Smooth muscle cell (in vitro differentiated cells): ENCODE measurements at regions not wholly inside any gene's neighbourhood (a gene's known extent, or its start where the extent isn't known, plus 50 kb on each side); places are given as distances from the start of the nearest gene placed in this dataset.

Source experiments
- DNase-seq: peaks from one replicate; lab custom pipeline; 2025; ENCODE audit not compliant: unreplicated experiment; lab: John Stamatoyannopoulos, UW
- H2AFZ ChIP-seq: fragments of 200-600 bp; sonication (generic); 2 replicates; pipeline ENCODE4 v1.6.0; 2016; ENCODE audit warnings: antibody characterized with exemption, low read depth, mild to moderate bottlenecking
- H3F3A ChIP-seq: fragments of 200-600 bp; sonication (generic); 2 replicates; pipeline ENCODE4 v1.6.0; 2017; ENCODE audit warnings: antibody characterized with exemption, low read depth
- H3K27ac ChIP-seq: fragments of 200-600 bp; sonication (generic); 2 replicates; pipeline ENCODE4 v1.5.1; 2016; ENCODE audit warnings: low read depth, mild to moderate bottlenecking
- H3K27me3 ChIP-seq: fragments of 200-600 bp; sonication (generic); 2 replicates; pipeline ENCODE4 v1.6.1; 2016; ENCODE audit warnings: low read depth, mild to moderate bottlenecking
- H3K36me3 ChIP-seq: fragments of 200-600 bp; sonication (generic); 2 replicates; pipeline ENCODE4 v1.5.1; 2016; ENCODE audit warnings: low read depth
- H3K4me1 ChIP-seq: fragments of 200-600 bp; sonication (generic); 2 replicates; pipeline ENCODE4 v1.5.1; 2016; ENCODE audit warnings: low read depth
- H3K4me2 ChIP-seq: fragments of 200-600 bp; sonication (generic); 2 replicates; pipeline ENCODE4 v1.6.0; 2016; ENCODE audit warnings: mild to moderate bottlenecking
- H3K4me3 ChIP-seq: fragments of 200-600 bp; sonication (generic); 2 replicates; pipeline ENCODE4 v1.5.1; 2016; ENCODE audit warnings: mild to moderate bottlenecking
- H3K79me2 ChIP-seq: fragments of 200-600 bp; sonication (generic); 2 replicates; pipeline ENCODE4 v1.6.0; 2016; ENCODE audit warnings: low read depth, mild to moderate bottlenecking
- H3K9ac ChIP-seq: fragments of 200-600 bp; sonication (generic); 2 replicates; pipeline ENCODE4 v1.6.0; 2016; ENCODE audit warnings: low read depth
- H3K9me3 ChIP-seq: fragments of 200-600 bp; sonication (generic); replicated peaks from 2 replicates; pipeline ENCODE4 v1.5.1; 2016; ENCODE audit warnings: low read depth
- H4K20me1 ChIP-seq: fragments of 200-600 bp; sonication (generic); 2 replicates; pipeline ENCODE4 v1.6.0; 2016; ENCODE audit warnings: low read depth
- WGBS: methylation state at CpG from one replicate; pipeline ENCODE4 v1.1.7; 2016; ENCODE audit warnings: low lambda C conversion rate; 5-methylcytosine and 5-hydroxymethylcytosine counted together
- TF ChIP-seq, protein P1 (sequence below): fragments of 200-600 bp; sonication (generic); IDR thresholded peaks from 2 replicates; pipeline ENCODE4 v1.5.1; 2017; ENCODE audit warnings: borderline replicate concordance, mild to moderate bottlenecking, antibody characterized with exemption; ENCODE audit not compliant: insufficient read depth, poor library complexity, severe bottlenecking

GRCh38 chr4:189129044-189129694 is 811.5 kb upstream of the FRG1 start:
- H2AFZ ChIP-seq, result no peak overlapping the region
- H3K27ac ChIP-seq, result no peak overlapping the region
- no peaks in the 10 kb centered on the region for H3K79me2 ChIP-seq
- H3K4me2 ChIP-seq, result no peak overlapping the region
- TF ChIP-seq, protein P1, sequence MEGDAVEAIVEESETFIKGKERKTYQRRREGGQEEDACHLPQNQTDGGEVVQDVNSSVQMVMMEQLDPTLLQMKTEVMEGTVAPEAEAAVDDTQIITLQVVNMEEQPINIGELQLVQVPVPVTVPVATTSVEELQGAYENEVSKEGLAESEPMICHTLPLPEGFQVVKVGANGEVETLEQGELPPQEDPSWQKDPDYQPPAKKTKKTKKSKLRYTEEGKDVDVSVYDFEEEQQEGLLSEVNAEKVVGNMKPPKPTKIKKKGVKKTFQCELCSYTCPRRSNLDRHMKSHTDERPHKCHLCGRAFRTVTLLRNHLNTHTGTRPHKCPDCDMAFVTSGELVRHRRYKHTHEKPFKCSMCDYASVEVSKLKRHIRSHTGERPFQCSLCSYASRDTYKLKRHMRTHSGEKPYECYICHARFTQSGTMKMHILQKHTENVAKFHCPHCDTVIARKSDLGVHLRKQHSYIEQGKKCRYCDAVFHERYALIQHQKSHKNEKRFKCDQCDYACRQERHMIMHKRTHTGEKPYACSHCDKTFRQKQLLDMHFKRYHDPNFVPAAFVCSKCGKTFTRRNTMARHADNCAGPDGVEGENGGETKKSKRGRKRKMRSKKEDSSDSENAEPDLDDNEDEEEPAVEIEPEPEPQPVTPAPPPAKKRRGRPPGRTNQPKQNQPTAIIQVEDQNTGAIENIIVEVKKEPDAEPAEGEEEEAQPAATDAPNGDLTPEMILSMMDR, result no peak
- no peaks in the 10 kb centered on the region for H3K9me3 ChIP-seq
- H4K20me1 ChIP-seq, result no peaks in the 10 kb centered on the region
- no peaks in the 10 kb centered on the region for H3F3A ChIP-seq
- WGBS, result 83% methylated on average over 10 of the region's 10 CpGs
- no peaks in the 10 kb centered on the region for H3K27me3 ChIP-seq
- H3K9ac ChIP-seq, result no peak overlapping the region
- DNase-seq, result no peak
- no peaks in the 10 kb centered on the region for H3K4me1 ChIP-seq
- no peaks in the 10 kb centered on the region for H3K36me3 ChIP-seq
- no peak overlapping the region for H3K4me3 ChIP-seq

- no peaks in the 10 kb centered on the region for H3K27me3 ChIP-seq
- no peaks in the 10 kb centered on the region for H3K9me3 ChIP-seq
- H3K4me1 ChIP-seq, result no peaks in the 10 kb centered on the region
- no peaks in the 10 kb centered on the region for H3K36me3 ChIP-seq
- H3K27ac ChIP-seq, result no peak overlapping the region
- H4K20me1 ChIP-seq, result no peaks in the 10 kb centered on the region
- no peaks in the 10 kb centered on the region for H3K79me2 ChIP-seq
- WGBS, result 94% methylated on average over 4 of the region's 4 CpGs
- no peak for DNase-seq
- H3K9ac ChIP-seq, result no peak overlapping the region
- no peak overlapping the region for H2AFZ ChIP-seq
- TF ChIP-seq, protein P1, result no peak
- no peak overlapping the region for H3K4me2 ChIP-seq
- no peak overlapping the region for H3K4me3 ChIP-seq
- no peaks in the 10 kb centered on the region for H3F3A ChIP-seq
Observed at GRCh38 chr4:189131118-189131517, 809.6 kb upstream of the FRG1 start.

DNA sequence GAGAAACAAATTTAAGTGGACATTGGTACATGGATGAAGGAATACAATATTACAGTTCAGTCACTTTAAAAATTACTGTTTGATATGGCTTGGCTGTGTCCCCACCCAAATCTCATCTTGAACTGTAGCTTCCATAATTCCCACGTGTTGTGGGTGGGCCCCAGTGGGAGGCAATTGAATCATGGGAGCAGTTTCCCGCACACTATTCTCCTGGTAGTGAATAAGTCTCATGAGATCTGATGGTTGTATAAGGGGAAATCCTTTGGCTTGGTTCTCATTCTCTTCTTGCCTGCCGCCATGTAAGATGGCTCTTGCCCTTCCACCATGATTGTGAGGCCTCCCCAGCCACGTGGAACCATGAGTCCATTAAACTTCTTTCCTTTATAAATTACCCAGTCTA is 804.2 kb upstream of the FRG1 start:
- H3K36me3 ChIP-seq, result no peaks in the 10 kb centered on the region
- no peak overlapping the region for H3K9ac ChIP-seq
- H3K4me2 ChIP-seq, result no peak overlapping the region
- H3K79me2 ChIP-seq, result no peaks in the 10 kb centered on the region
- no peak overlapping the region for H3K27ac ChIP-seq
- no peaks in the 10 kb centered on the region for H3K9me3 ChIP-seq
- no peak for DNase-seq
- no peaks in the 10 kb centered on the region for H4K20me1 ChIP-seq
- H3K4me1 ChIP-seq, result no peaks in the 10 kb centered on the region
- no peaks in the 10 kb centered on the region for H3K27me3 ChIP-seq
- H2AFZ ChIP-seq, result no peak overlapping the region
- H3F3A ChIP-seq, result no peaks in the 10 kb centered on the region
- H3K4me3 ChIP-seq, result no peak overlapping the region
- TF ChIP-seq, protein P1, result no peak
- WGBS, result 87% methylated on average over 4 of the region's 4 CpGs
